T-helper 1 cell treated with Interleukin-12 subunit alpha and Interleukin-12 subunit beta and Interleukin-4 antibody, amounts not matched to agents 30 μg/mL and 1 μg/mL, for 36 hours (primary cell): ENCODE measurements at regions not wholly inside any gene's neighbourhood (a gene's known extent, or its start where the extent isn't known, plus 50 kb on each side); places are given as distances from the start of the nearest gene placed in this dataset.

Source experiments
- H3K27ac Mint-ChIP-seq: one replicate; pipeline ENCODE4 v1.8.0; 2021; ENCODE audit warnings: mild to moderate bottlenecking, mixed read lengths
- H3K27me3 Mint-ChIP-seq: one replicate; pipeline ENCODE4 v1.8.0; 2021; ENCODE audit warnings: low read depth, mixed read lengths
- H3K36me3 Mint-ChIP-seq: one replicate; pipeline ENCODE4 v1.8.0; 2021; ENCODE audit warnings: low read depth, mixed read lengths
- H3K4me1 Mint-ChIP-seq: one replicate; pipeline ENCODE4 v1.8.0; 2021; ENCODE audit warnings: low read depth, mixed read lengths
- H3K4me3 Mint-ChIP-seq: one replicate; pipeline ENCODE4 v1.8.0; 2021; ENCODE audit warnings: mild to moderate bottlenecking, moderate library complexity, mixed read lengths
- H3K9me3 Mint-ChIP-seq: one replicate; pipeline ENCODE4 v1.8.0; 2021; ENCODE audit warnings: mixed read lengths

DNA sequence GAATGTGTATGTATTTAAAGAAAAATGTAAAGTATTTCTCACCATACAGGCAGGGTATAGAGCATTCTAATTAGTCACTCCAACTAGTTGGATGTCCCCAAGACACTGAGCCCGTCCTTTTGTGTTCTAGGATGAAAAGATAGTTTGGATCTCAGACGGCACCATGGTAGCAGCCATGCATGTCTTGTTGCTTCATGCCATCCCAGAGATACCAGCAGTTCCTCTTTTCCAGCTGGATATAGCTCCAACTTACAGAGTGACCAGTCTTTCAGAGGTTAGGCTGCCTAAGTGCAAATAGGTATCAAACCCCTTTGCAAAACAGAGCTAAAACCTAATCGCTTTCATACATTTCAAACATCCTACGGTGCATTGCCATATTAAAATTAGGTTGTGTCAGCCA lies 275.3 kb downstream of the MTX2 start:
- H3K4me3 Mint-ChIP-seq, result no peak overlapping the region
- H3K27ac Mint-ChIP-seq, result no peak overlapping the region
- H3K9me3 Mint-ChIP-seq, result no peaks in the 10 kb centered on the region
- H3K4me1 Mint-ChIP-seq, result no peaks in the 10 kb centered on the region
- no peaks in the 10 kb centered on the region for H3K36me3 Mint-ChIP-seq
- H3K27me3 Mint-ChIP-seq, result peaks cover 14% of the 10 kb centered on the region

- H3K27me3 Mint-ChIP-seq, result peaks cover 14% of the 10 kb centered on the region
- no peaks in the 10 kb centered on the region for H3K9me3 Mint-ChIP-seq
- H3K4me3 Mint-ChIP-seq, result no peak overlapping the region
- H3K4me1 Mint-ChIP-seq, result no peaks in the 10 kb centered on the region
- no peak overlapping the region for H3K27ac Mint-ChIP-seq
- no peaks in the 10 kb centered on the region for H3K36me3 Mint-ChIP-seq
Measured at GRCh38 chr2:176544991-176545956, 276.0 kb downstream of the MTX2 start.

DNA sequence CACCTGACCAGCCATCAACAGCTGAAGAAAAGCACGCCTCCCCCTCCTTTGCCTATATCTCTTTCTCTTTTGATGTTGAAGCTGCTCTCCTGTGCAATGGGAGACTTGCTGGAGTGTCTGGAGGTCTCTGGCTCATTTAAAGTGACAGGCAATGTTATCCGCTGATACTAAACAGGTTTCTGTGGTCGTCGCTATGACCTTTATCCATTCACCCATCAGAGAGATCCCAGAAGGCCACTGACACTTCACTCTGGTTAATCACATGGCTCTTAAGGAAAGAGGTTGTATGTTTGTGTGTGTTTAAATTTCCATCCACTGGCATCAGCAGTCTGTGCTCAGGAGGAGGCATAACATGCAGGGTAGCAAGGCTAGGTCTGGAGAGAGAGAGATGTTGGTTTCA lies 277.3 kb downstream of the MTX2 start:
- Mint-ChIP-seq H3K4me3 (no peak overlapping the region), H3K27me3 (peaks cover 13% of the 10 kb centered on the region), H3K36me3 (no peaks in the 10 kb centered on the region), H3K4me1 (no peaks in the 10 kb centered on the region), H3K9me3 (no peaks in the 10 kb centered on the region), H3K27ac (no peak overlapping the region)

DNA sequence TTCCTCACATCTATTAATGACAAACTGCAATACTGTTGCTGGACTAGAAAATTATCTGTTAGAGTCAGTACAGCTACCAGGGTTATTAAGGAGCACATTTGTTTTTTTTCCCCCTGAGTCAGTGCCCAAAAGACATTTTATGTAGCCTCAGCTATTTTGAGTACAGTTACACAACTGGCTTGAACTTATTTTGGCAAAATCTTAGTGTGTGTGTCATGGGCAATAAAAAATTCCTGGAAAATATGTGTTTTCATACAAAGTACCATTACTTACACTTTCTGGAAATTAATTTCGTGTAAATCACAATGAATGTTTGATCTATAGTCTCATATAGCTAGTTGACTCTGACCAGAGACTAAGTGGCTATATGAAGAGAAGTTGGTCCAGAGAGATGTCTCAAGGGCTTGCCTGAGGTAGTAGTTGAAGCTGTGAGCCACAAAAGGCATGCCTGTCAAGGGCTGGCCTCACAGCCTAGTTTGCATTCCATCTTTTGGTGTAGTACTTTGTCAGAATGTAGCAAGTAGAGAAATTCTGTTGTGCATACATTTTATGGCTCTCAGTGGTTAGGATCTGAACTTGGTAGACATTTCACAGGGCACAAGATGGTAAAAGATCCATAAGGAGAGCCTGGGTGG lies 283.4 kb downstream of the MTX2 start:
- Mint-ChIP-seq H3K27me3 (peaks cover 45% of the 10 kb centered on the region), H3K9me3 (no peaks in the 10 kb centered on the region), H3K36me3 (no peaks in the 10 kb centered on the region), H3K27ac (no peak overlapping the region), H3K4me1 (peaks cover 12% of the 10 kb centered on the region), H3K4me3 (no peak overlapping the region)

DNA sequence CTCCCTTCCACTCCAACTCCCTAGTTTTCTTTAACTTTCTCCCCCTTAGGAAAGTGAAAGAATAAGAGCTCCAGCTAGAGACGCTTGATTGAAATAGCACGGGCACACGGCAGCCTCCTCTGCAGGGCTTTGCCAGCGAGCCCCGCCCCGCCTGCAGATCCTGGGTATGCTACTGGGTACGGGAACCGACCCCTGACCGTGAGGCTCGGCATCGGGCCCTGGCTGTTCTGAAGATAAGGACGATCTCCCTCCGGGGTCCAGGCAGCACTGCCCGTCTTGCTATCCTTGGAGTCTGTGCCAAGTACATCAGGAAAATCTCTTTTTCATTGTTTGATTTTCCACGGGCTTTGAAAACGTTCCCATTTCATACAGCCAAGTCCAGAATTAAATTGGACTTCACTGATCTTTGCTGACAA lies 284.5 kb downstream of the MTX2 start:
- H3K4me1 Mint-ChIP-seq, result peaks cover 12% of the 10 kb centered on the region
- no peak overlapping the region for H3K27ac Mint-ChIP-seq
- H3K9me3 Mint-ChIP-seq, result no peaks in the 10 kb centered on the region
- peak overlapping the region; percentile 77 for H3K4me3 Mint-ChIP-seq
- no peaks in the 10 kb centered on the region for H3K36me3 Mint-ChIP-seq
- H3K27me3 Mint-ChIP-seq, result peaks cover 47% of the 10 kb centered on the region

DNA sequence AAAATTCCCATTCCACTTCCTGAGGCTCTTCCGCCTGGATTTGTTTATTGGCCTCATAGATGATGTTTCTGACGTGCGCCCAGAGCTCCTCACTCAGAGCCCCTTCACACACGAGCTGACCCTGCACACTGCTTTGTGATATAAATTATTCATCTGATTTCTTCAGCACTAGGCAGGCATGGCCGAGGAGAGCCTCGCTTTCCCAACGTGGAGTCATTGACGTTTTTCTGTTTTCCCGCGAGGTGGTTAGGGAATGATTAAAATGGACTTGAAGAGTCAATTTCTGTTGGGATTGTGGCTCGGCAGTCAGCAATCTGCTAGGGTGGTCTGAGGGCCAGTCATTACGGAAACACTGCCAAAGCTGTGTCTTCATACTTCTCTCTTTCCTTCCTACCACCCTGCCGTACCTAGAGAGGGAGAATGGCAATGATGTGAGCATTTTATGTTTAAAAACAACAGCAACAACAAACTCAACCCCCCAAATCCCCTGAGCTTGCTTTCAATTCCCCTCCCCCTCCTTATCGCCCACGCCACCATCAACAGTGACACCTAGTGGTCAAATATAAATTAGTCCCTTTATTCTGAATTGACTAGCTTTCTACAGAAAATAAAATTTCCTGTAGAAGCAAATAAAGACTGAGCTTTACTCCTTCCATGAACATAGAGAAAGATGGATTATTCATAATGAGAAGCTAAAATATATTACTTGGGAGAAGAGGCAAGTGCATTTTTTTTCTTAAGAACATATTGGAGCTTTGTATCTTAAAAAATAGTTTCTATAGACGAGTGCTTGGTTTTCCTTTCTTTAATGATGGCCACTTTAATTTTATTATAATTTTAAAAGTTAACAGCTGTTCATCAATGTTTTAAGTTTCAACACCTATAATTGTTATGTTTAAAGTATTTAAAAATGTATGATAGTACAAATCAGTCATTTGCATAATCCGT lies 285.1 kb downstream of the MTX2 start:
- H3K36me3 Mint-ChIP-seq, result no peaks in the 10 kb centered on the region
- H3K4me3 Mint-ChIP-seq, result peak overlapping the region; percentile 77
- H3K4me1 Mint-ChIP-seq, result peaks cover 12% of the 10 kb centered on the region
- no peaks in the 10 kb centered on the region for H3K9me3 Mint-ChIP-seq
- no peak overlapping the region for H3K27ac Mint-ChIP-seq
- peaks cover 49% of the 10 kb centered on the region for H3K27me3 Mint-ChIP-seq

GRCh38 chr2:176555112-176555511 lies 285.9 kb downstream of the MTX2 start:
- H3K9me3 Mint-ChIP-seq, result no peaks in the 10 kb centered on the region
- no peak overlapping the region for H3K4me3 Mint-ChIP-seq
- peaks cover 54% of the 10 kb centered on the region for H3K27me3 Mint-ChIP-seq
- no peaks in the 10 kb centered on the region for H3K36me3 Mint-ChIP-seq
- H3K27ac Mint-ChIP-seq, result no peak overlapping the region
- H3K4me1 Mint-ChIP-seq, result peaks cover 12% of the 10 kb centered on the region

- H3K27me3 Mint-ChIP-seq, result peaks cover 57% of the 10 kb centered on the region
Measured at GRCh38 chr2:176555781-176556180, 286.5 kb downstream of the MTX2 start.

DNA sequence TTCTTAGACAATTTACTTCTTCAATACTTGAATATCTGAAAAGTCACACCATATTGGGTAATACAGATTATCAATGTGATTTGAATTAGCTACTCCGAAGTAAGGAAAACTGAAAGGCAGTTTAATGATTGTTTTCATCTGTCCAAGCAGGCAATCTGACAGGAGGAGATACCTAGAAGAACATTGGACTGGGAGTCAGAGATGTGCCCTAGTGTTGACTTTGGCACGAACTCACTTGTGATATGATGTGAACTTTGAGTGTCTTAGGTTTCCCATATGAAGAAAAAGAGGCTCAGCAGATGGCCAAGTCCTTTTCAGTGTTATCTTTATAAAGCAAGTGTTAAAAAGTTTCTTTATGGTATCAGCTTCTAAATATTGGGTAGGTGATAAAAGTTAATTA lies 287.1 kb downstream of the MTX2 start:
- Mint-ChIP-seq H3K4me1 (peaks cover 12% of the 10 kb centered on the region), H3K27me3 (peaks cover 63% of the 10 kb centered on the region), H3K4me3 (no peak overlapping the region), H3K36me3 (no peaks in the 10 kb centered on the region), H3K9me3 (no peaks in the 10 kb centered on the region), H3K27ac (no peak overlapping the region)

More at GRCh38 chr2:176555781-176556180, 286.5 kb downstream of the MTX2 start:
- H3K27ac Mint-ChIP-seq, result no peak overlapping the region
- peaks cover 12% of the 10 kb centered on the region for H3K4me1 Mint-ChIP-seq
- no peak overlapping the region for H3K4me3 Mint-ChIP-seq
- H3K36me3 Mint-ChIP-seq, result no peaks in the 10 kb centered on the region
- H3K9me3 Mint-ChIP-seq, result no peaks in the 10 kb centered on the region

GRCh38 chr2:176557821-176558220 lies 288.6 kb downstream of the MTX2 start:
- H3K4me1 Mint-ChIP-seq, result peaks cover 12% of the 10 kb centered on the region
- peaks cover 64% of the 10 kb centered on the region for H3K27me3 Mint-ChIP-seq
- H3K9me3 Mint-ChIP-seq, result no peaks in the 10 kb centered on the region
- H3K4me3 Mint-ChIP-seq, result no peak overlapping the region
- H3K36me3 Mint-ChIP-seq, result no peaks in the 10 kb centered on the region
- no peak overlapping the region for H3K27ac Mint-ChIP-seq

GRCh38 chr2:176558574-176559140 lies 289.4 kb downstream of the MTX2 start:
- Mint-ChIP-seq H3K36me3 (no peaks in the 10 kb centered on the region), H3K4me3 (no peak overlapping the region), H3K4me1 (peaks cover 10% of the 10 kb centered on the region), H3K27me3 (peaks cover 58% of the 10 kb centered on the region), H3K9me3 (no peaks in the 10 kb centered on the region), H3K27ac (no peak overlapping the region)

DNA sequence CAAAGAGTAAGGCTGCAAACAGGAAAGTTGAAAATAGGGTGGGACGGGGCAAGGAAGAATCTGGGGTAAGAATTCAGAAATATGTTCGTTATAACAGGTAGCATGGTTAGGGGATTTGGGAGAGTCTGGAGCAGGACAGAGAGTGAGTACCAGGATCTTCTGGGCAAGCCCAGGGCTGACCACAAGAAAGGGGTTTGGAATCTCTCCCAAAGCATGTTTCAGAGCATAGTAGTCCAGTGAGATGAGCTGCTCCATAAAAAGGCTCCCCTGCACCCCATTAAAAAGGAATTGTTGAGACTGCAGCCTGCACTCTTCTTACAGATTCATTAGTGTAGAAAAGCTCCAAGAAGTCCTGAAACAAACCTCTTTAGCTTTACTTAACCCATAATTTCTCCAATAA lies 291.1 kb downstream of the MTX2 start:
- H3K27ac Mint-ChIP-seq, result no peak overlapping the region
- H3K4me1 Mint-ChIP-seq, result no peaks in the 10 kb centered on the region
- no peaks in the 10 kb centered on the region for H3K36me3 Mint-ChIP-seq
- H3K9me3 Mint-ChIP-seq, result no peaks in the 10 kb centered on the region
- peaks cover 49% of the 10 kb centered on the region for H3K27me3 Mint-ChIP-seq
- H3K4me3 Mint-ChIP-seq, result no peak overlapping the region

DNA sequence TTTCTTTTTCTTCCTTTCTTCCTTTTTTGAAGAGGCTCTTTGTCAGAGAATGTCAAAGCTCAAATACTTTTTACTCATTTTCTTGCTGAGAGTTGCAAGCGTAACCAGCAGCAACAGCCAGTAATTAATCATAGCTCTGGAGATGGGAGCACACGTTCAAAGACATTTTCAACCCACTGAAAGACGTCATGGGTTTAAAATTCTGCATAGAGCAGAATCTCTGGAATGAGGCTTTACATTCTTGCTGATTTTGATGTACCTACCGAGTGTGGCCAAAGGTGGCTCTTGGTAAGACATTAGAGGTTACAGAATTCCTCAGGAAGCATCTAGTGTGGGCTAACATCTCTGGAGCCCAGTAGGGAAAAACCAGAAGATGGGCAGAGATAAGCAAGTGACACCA lies 292.5 kb downstream of the MTX2 start:
- no peaks in the 10 kb centered on the region for H3K9me3 Mint-ChIP-seq
- no peak overlapping the region for H3K27ac Mint-ChIP-seq
- H3K4me1 Mint-ChIP-seq, result no peaks in the 10 kb centered on the region
- H3K4me3 Mint-ChIP-seq, result no peak overlapping the region
- no peaks in the 10 kb centered on the region for H3K36me3 Mint-ChIP-seq
- H3K27me3 Mint-ChIP-seq, result peaks cover 38% of the 10 kb centered on the region
